NCI-H1436 (cell line): ENCODE measurements at regions not wholly inside any gene's neighbourhood (a gene's known extent, or its start where the extent isn't known, plus 50 kb on each side); places are given as distances from the start of the nearest gene placed in this dataset.
"Not testable (repeated sequence)": the region's sequence is repeated elsewhere in the genome, so short reads cannot be mapped to it uniquely, and the experiment has no call there.

Experiments
- DNase-seq: peaks from one replicate; lab custom pipeline; 2025; lab: John Stamatoyannopoulos, UW

GRCh38 chr12:126903027-126903876 lies 1363.7 kb upstream of the TMEM132C start:
- DNase-seq: no peak

GRCh38 chr12:126905752-126906151 lies 1361.2 kb upstream of the TMEM132C start:
- no peak for DNase-seq

- no peak for DNase-seq
Observed at GRCh38 chr12:126907900-126908764, 1358.8 kb upstream of the TMEM132C start.

- DNase-seq: no peak
Observed at GRCh38 chr12:126908765-126909142, 1358.2 kb upstream of the TMEM132C start.

GRCh38 chr12:126910570-126910969 lies 1356.4 kb upstream of the TMEM132C start:
- DNase-seq: no peak

- DNase-seq: no peak
Observed at GRCh38 chr12:126912111-126912510, 1354.9 kb upstream of the TMEM132C start.

- no peak for DNase-seq
Observed at GRCh38 chr12:126914170-126914793, 1352.7 kb upstream of the TMEM132C start.

GRCh38 chr12:126915309-126915708 lies 1351.7 kb upstream of the TMEM132C start:
- DNase-seq: no peak

- no peak for DNase-seq
Observed at GRCh38 chr12:126926023-126926594, 1340.9 kb upstream of the TMEM132C start.

GRCh38 chr12:126930234-126930633 lies 1336.7 kb upstream of the TMEM132C start:
- no peak for DNase-seq

- no peak for DNase-seq
Observed at GRCh38 chr12:126932156-126932555, 1334.8 kb upstream of the TMEM132C start.

- DNase-seq: no peak
Observed at GRCh38 chr12:126935435-126935834, 1331.5 kb upstream of the TMEM132C start.

GRCh38 chr12:126936181-126936851 lies 1330.7 kb upstream of the TMEM132C start:
- DNase-seq: no peak

- no peak for DNase-seq
Observed at GRCh38 chr12:126937431-126937830, 1329.5 kb upstream of the TMEM132C start.

- no peak for DNase-seq
Observed at GRCh38 chr12:126944684-126945083, 1322.3 kb upstream of the TMEM132C start.

GRCh38 chr12:126946958-126947357 lies 1320.0 kb upstream of the TMEM132C start:
- DNase-seq: not testable (repeated sequence)

- no peak for DNase-seq
Observed at GRCh38 chr12:126949558-126949957, 1317.4 kb upstream of the TMEM132C start.

- DNase-seq: no peak
Observed at GRCh38 chr12:126950266-126950665, 1316.7 kb upstream of the TMEM132C start.

- DNase-seq: no peak
Observed at GRCh38 chr12:126952096-126953007, 1314.6 kb upstream of the TMEM132C start.

- no peak for DNase-seq
Observed at GRCh38 chr12:126953365-126953889, 1313.5 kb upstream of the TMEM132C start.
